Activated CD8-positive, alpha-beta T cell treated with anti-CD3 and anti-CD28 coated beads for 36 hours (primary cell): ENCODE measurements at regions not wholly inside any gene's neighbourhood (a gene's known extent, or its start where the extent isn't known, plus 50 kb on each side); places are given as distances from the start of the nearest gene placed in this dataset.

Experiments used
- ATAC-seq: fragments of 200-7000 bp; cut with Tn5 transposase; one replicate; pipeline ENCODE4 v1.10.0; 2021; ENCODE audit warnings: mild to moderate bottlenecking, moderate library complexity
- CTCF ChIA-PET: fragments of 350-600 bp; sonication (Branson Sonifier 250); formaldehyde crosslinking; loops from one replicate; lab custom pipeline; 2021; ENCODE audit warnings: antibody characterized with exemption; lab: Charles Lee
- POLR2A ChIA-PET: fragments of 350-600 bp; sonication (Branson Sonifier 250); formaldehyde crosslinking; loops from one replicate; lab custom pipeline; 2021; ENCODE audit warnings: antibody characterized with exemption; lab: Charles Lee
- DNase-seq: peaks from one replicate; pipeline ENCODE4 v3.0.0-alpha.2; 2020
- H3K27ac Mint-ChIP-seq: one replicate; pipeline ENCODE4 v1.8.0; 2021; ENCODE audit warnings: mild to moderate bottlenecking, mixed read lengths
- H3K27me3 Mint-ChIP-seq: one replicate; pipeline ENCODE4 v1.8.0; 2021; ENCODE audit warnings: mixed read lengths
- H3K36me3 Mint-ChIP-seq: one replicate; pipeline ENCODE4 v1.8.0; 2021; ENCODE audit warnings: low read depth, mixed read lengths
- H3K4me1 Mint-ChIP-seq: one replicate; pipeline ENCODE4 v1.8.0; 2021; ENCODE audit warnings: low read depth, mixed read lengths
- H3K4me3 Mint-ChIP-seq: one replicate; pipeline ENCODE4 v1.8.0; 2021; ENCODE audit warnings: mild to moderate bottlenecking, moderate library complexity, mixed read lengths
- H3K9me3 Mint-ChIP-seq: one replicate; pipeline ENCODE4 v1.8.0; 2021; ENCODE audit warnings: mixed read lengths
- CTCF ChIP-seq: fragments of 200-600 bp; IDR thresholded peaks from one replicate; pipeline ENCODE4 v1.8.0; 2022; ENCODE audit warnings: antibody characterized with exemption, mild to moderate bottlenecking
- intact Hi-C: fragments of 100-400 bp; cut with micrococcal nuclease; formaldehyde crosslinking; loops from one replicate; pipeline ENCODE4 v1.10.0; 2022

GRCh38 chr2:62593825-62594224 lies 87.8 kb upstream of the TMEM17 start:
- DNase-seq (no peak), ATAC-seq (no peak)
- Mint-ChIP-seq H3K27me3 (peaks cover 4% of the 10 kb centered on the region), H3K27ac (no peak overlapping the region), H3K36me3 (no peaks in the 10 kb centered on the region), H3K9me3 (no peaks in the 10 kb centered on the region), H3K4me1 (no peaks in the 10 kb centered on the region), H3K4me3 (no peak overlapping the region)
- CTCF ChIA-PET: no interaction called here
- TF ChIP-seq CTCF: no peak
- intact Hi-C loops: no loop called here
- POLR2A ChIA-PET: no interaction called here

GRCh38 chr2:62591491-62591890 lies 85.5 kb upstream of the TMEM17 start:
- DNase-seq: no peak
- POLR2A ChIA-PET: no interaction called here
- no peak for ATAC-seq
- Mint-ChIP-seq H3K27me3 (peaks cover 4% of the 10 kb centered on the region), H3K27ac (no peak overlapping the region), H3K9me3 (no peaks in the 10 kb centered on the region), H3K4me1 (no peaks in the 10 kb centered on the region), H3K36me3 (no peaks in the 10 kb centered on the region), H3K4me3 (no peak overlapping the region)
- no peak for TF ChIP-seq CTCF
- CTCF ChIA-PET: no interaction called here
- intact Hi-C loops: no loop called here

- intact Hi-C loops: no loop called here
- H3K9me3 Mint-ChIP-seq: no peaks in the 10 kb centered on the region
- DNase-seq: no peak
- no peak for ATAC-seq
- no peaks in the 10 kb centered on the region for H3K4me1 Mint-ChIP-seq
- ChIA-PET CTCF (no interaction called here), POLR2A (no interaction called here)
- H3K4me3 Mint-ChIP-seq: no peak overlapping the region
- no peak for TF ChIP-seq CTCF
- no peak overlapping the region for H3K27ac Mint-ChIP-seq
- peaks cover 6% of the 10 kb centered on the region for H3K27me3 Mint-ChIP-seq
- H3K36me3 Mint-ChIP-seq: no peaks in the 10 kb centered on the region
Observed at GRCh38 chr2:62589691-62590356, 83.8 kb upstream of the TMEM17 start.

GRCh38 chr2:62587592-62587991 lies 81.6 kb upstream of the TMEM17 start:
- CTCF ChIA-PET: no interaction called here

GRCh38 chr2:62586981-62587380 lies 81.0 kb upstream of the TMEM17 start:
- DNase-seq: no peak
- POLR2A ChIA-PET: no interaction called here
- Mint-ChIP-seq H3K27me3 (peaks cover 6% of the 10 kb centered on the region), H3K9me3 (no peaks in the 10 kb centered on the region), H3K36me3 (no peaks in the 10 kb centered on the region), H3K4me1 (no peaks in the 10 kb centered on the region), H3K27ac (no peak overlapping the region), H3K4me3 (no peak overlapping the region)
- intact Hi-C loops: no loop called here
- TF ChIP-seq CTCF: no peak
- no peak for ATAC-seq
- CTCF ChIA-PET: no interaction called here

More at GRCh38 chr2:62587592-62587991, 81.6 kb upstream of the TMEM17 start:
- no peaks in the 10 kb centered on the region for H3K4me1 Mint-ChIP-seq
- peaks cover 6% of the 10 kb centered on the region for H3K27me3 Mint-ChIP-seq
- no peak for ATAC-seq
- no peaks in the 10 kb centered on the region for H3K36me3 Mint-ChIP-seq
- POLR2A ChIA-PET: no interaction called here
- no peak for TF ChIP-seq CTCF
- intact Hi-C loops: no loop called here
- no peak overlapping the region for H3K27ac Mint-ChIP-seq
- H3K4me3 Mint-ChIP-seq: no peak overlapping the region
- no peaks in the 10 kb centered on the region for H3K9me3 Mint-ChIP-seq
- DNase-seq: no peak
